ENCODE measurements at regions not wholly inside any gene's neighbourhood (a gene's known extent, or its start where the extent isn't known, plus 50 kb on each side); places are given as distances from the start of the nearest gene placed in this dataset.
"Not testable (repeated sequence)": the region's sequence is repeated elsewhere in the genome, so short reads cannot be mapped to it uniquely, and the experiment has no call there.

GRCh38 chr3:95311272-95311671 is 1248.4 kb downstream of the NSUN3 start:
- no peak for DNase-seq

GRCh38 chr3:95312650-95313049 is 1249.8 kb downstream of the NSUN3 start:
- no peak for DNase-seq

- DNase-seq, result no peak
Measured at GRCh38 chr3:95319921-95320494, 1257.1 kb downstream of the NSUN3 start.

GRCh38 chr3:95327478-95327877 is 1264.6 kb downstream of the NSUN3 start:
- DNase-seq, result no peak

GRCh38 chr3:95333826-95334225 is 1271.0 kb downstream of the NSUN3 start:
- DNase-seq, result no peak

- no peak for DNase-seq
Measured at GRCh38 chr3:95334461-95334860, 1271.6 kb downstream of the NSUN3 start.

- DNase-seq, result no peak
Measured at GRCh38 chr3:95335517-95335916, 1272.7 kb downstream of the NSUN3 start.

- DNase-seq, result no peak
Measured at GRCh38 chr3:95338446-95338845, 1275.6 kb downstream of the NSUN3 start.

GRCh38 chr3:95341314-95341713 is 1278.5 kb downstream of the NSUN3 start:
- no peak for DNase-seq

- no peak for DNase-seq
Measured at GRCh38 chr3:95343228-95343627, 1280.4 kb downstream of the NSUN3 start.

- no peak for DNase-seq
Measured at GRCh38 chr3:95343767-95344166, 1280.9 kb downstream of the NSUN3 start.

- not testable (repeated sequence) for DNase-seq
Measured at GRCh38 chr3:95347936-95348335, 1285.1 kb downstream of the NSUN3 start.

- DNase-seq, result no peak
Measured at GRCh38 chr3:95348879-95349278, 1286.0 kb downstream of the NSUN3 start.

- peak; percentile 14 for DNase-seq
Measured at GRCh38 chr3:95350049-95350448, 1287.2 kb downstream of the NSUN3 start.

GRCh38 chr3:95351158-95351557 is 1288.3 kb downstream of the NSUN3 start:
- DNase-seq, result no peak

GRCh38 chr3:95352471-95352870 is 1289.6 kb downstream of the NSUN3 start:
- no peak for DNase-seq

- DNase-seq, result no peak
Measured at GRCh38 chr3:95354489-95354888, 1291.6 kb downstream of the NSUN3 start.

- peak; percentile 26 for DNase-seq
Measured at GRCh38 chr3:95356764-95357501, 1294.1 kb downstream of the NSUN3 start.

GRCh38 chr3:95387242-95388021 is 1324.6 kb downstream of the NSUN3 start:
- DNase-seq, result peak; percentile 70

GRCh38 chr3:95389725-95390313 is 1327.0 kb downstream of the NSUN3 start:
- DNase-seq, result no peak

- DNase-seq, result no peak
Measured at GRCh38 chr3:95394286-95394685, 1331.4 kb downstream of the NSUN3 start.

GRCh38 chr3:95399585-95399984 is 1336.7 kb downstream of the NSUN3 start:
- DNase-seq, result no peak

GRCh38 chr3:95401693-95402092 is 1338.8 kb downstream of the NSUN3 start:
- no peak for DNase-seq

Data from RPMI8226 (cell line).